Psoas muscle (tissue), 7 donors: ENCODE measurements at regions not wholly inside any gene's neighbourhood (a gene's known extent, or its start where the extent isn't known, plus 50 kb on each side); places are given as distances from the start of the nearest gene placed in this dataset.
A peak's percentile ranks its signal among the peaks of the same experiment; 100 is the strongest.

Source experiments
- ATAC-seq, 4 donors: fragments of 200-7000 bp; cut with Tn5 transposase; one replicate each; pipeline ENCODE4 v1.9.1; 2020; ENCODE audit warnings: moderate library complexity in 3 of 4, mild to moderate bottlenecking in 2 of 4
- DNase-seq, 2 donors: peaks; one replicate each; pipeline ENCODE4 v3.0.0-alpha.2; 2020
- H3K27ac ChIP-seq: fragments of 200-600 bp; one replicate; pipeline ENCODE4 v1.8.0; 2022
- H3K27me3 ChIP-seq, 3 donors: fragments of 200-600 bp in 1 of 3; one replicate each; pipeline versions ENCODE4 v1.6.1 to v1.8.0; 2013 to 2022; ENCODE audit warnings: low read length in 2 of 3, mild to moderate bottlenecking in 2 of 3, moderate library complexity in 1 of 3; ENCODE audit not compliant: insufficient read depth in 3 of 3
- H3K36me3 ChIP-seq, 2 donors: fragments of 200-600 bp in 1 of 2; one replicate each; pipeline versions ENCODE4 v1.6.1 to v1.8.0; 2013 to 2022; ENCODE audit warnings: low read depth in 1 of 2, mild to moderate bottlenecking in 1 of 2, moderate library complexity in 1 of 2; ENCODE audit not compliant: insufficient read depth in 1 of 2
- H3K4me1 ChIP-seq: fragments of 200-600 bp; one replicate; pipeline ENCODE4 v1.8.0; 2022
- H3K4me3 ChIP-seq: fragments of 200-600 bp; one replicate; pipeline ENCODE4 v1.8.0; 2022; ENCODE audit warnings: mild to moderate bottlenecking
- H3K9me3 ChIP-seq: fragments of 200-600 bp; one replicate; pipeline ENCODE4 v1.8.0; 2022
- WGBS, 3 donors: extraction: QIAGEN DNeasy Blood & Tissue Kit; methylation state at CpG; one replicate each; pipeline versions ENCODE4 v1.1.6 to v1.1.7; 2013; 5-methylcytosine and 5-hydroxymethylcytosine counted together
- intact Hi-C, 2 donors: fragments of 100-400 bp; cut with DNase I; formaldehyde crosslinking; loops; one replicate each; pipeline versions ENCODE4 v1.11.0 to v1.14.2; 2022
- TF ChIP-seq, protein P1 (sequence below): fragments of 200-600 bp; IDR thresholded peaks from one replicate; pipeline ENCODE4 v1.8.0; 2022; ENCODE audit warnings: antibody characterized with exemption
- donor health status: healthy with polysubstance abuse.
- donor health status: DM: no; HTN: no; CAD: no; lungs with moderate emphysema.
- donor health status: Bipolar disorder and iron deficiency.
- donor health status: healthy.
- donor health status: DM: yes; HTN: yes; CAD: no.
- donor health status: DM: no; HTN: no; CAD: no.
- donor health status: DM: yes; HTN: yes; CAD: no.

DNA sequence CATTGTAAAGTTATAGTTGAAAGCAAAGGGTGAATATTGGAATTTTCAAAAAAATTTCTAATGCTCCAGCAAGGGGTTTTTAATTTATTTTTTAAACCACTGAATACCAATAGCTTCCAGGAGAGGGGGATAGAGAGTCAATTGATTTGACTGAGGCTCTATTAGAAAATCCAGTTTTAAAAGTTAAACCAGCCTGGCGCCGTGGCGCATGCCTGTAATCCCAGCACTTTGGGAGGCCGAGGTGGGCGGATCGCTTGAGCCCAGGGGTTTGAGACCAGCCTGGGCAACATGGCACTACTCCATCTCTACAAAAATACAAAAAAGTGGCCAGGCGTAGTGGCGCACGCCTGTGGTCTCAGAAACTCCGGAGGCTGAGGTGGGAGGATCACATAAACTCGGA is 150.1 kb downstream of the SLC38A4 start:
- TF ChIP-seq, protein P1, sequence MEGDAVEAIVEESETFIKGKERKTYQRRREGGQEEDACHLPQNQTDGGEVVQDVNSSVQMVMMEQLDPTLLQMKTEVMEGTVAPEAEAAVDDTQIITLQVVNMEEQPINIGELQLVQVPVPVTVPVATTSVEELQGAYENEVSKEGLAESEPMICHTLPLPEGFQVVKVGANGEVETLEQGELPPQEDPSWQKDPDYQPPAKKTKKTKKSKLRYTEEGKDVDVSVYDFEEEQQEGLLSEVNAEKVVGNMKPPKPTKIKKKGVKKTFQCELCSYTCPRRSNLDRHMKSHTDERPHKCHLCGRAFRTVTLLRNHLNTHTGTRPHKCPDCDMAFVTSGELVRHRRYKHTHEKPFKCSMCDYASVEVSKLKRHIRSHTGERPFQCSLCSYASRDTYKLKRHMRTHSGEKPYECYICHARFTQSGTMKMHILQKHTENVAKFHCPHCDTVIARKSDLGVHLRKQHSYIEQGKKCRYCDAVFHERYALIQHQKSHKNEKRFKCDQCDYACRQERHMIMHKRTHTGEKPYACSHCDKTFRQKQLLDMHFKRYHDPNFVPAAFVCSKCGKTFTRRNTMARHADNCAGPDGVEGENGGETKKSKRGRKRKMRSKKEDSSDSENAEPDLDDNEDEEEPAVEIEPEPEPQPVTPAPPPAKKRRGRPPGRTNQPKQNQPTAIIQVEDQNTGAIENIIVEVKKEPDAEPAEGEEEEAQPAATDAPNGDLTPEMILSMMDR, result peak; percentile 73
- Histone ChIP-seq H3K4me3 (no peak overlapping the region), H3K27ac (no peak overlapping the region), H3K27me3 (no peaks in the 10 kb centered on the region), H3K9me3 (no peaks in the 10 kb centered on the region), H3K4me1 (peaks cover 26% of the 10 kb centered on the region), H3K36me3 (no peaks in the 10 kb centered on the region)
- intact Hi-C loops, result loop anchor here in 1 of 2 donors (2.0 to 10.0 kb wide), 6 partner anchors 99 to 551 kb away; partner anchors contain the start of gene SLC38A2
- 57 to 63% (median 62%) methylated on average over 11 of the region's 11 CpGs for WGBS, 3 donors
- DNase-seq (no peak), ATAC-seq (peak in 3 of 4 donors; percentile 41 to 64 (median 46))

DNA sequence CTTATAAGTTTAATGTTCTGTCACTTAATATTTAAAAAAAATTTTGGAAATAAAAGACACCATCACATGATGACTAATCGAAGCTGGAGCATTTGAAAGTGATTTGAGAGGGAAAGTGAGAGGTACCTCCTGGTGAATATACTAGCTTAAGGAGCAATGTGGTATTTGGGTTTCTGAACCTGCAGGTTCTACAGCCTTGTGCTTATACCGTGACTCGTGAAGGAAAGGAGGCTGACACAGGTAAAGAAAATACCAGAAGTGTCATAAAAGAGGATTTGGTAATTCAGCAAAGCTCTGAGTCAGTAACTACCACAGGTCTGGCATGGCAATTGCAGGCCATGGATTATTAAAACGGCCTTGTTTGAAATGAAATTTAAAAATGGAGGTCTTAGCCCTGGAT is 151.0 kb downstream of the SLC38A4 start:
- Histone ChIP-seq H3K4me1 (peaks cover 26% of the 10 kb centered on the region), H3K27me3 (no peaks in the 10 kb centered on the region), H3K4me3 (no peak overlapping the region), H3K9me3 (no peaks in the 10 kb centered on the region), H3K27ac (no peak overlapping the region), H3K36me3 (no peaks in the 10 kb centered on the region)
- 76 to 90% (median 80%) methylated on average over 4 of the region's 4 CpGs for WGBS, 3 donors
- intact Hi-C loops, result loop anchor here in 1 of 2 donors (5.0 to 10.0 kb wide), 5 partner anchors 100 to 550 kb away; partner anchors contain the start of gene SLC38A2
- no peak for ATAC-seq
- no peak for DNase-seq
- TF ChIP-seq, protein P1, result no peak

DNA sequence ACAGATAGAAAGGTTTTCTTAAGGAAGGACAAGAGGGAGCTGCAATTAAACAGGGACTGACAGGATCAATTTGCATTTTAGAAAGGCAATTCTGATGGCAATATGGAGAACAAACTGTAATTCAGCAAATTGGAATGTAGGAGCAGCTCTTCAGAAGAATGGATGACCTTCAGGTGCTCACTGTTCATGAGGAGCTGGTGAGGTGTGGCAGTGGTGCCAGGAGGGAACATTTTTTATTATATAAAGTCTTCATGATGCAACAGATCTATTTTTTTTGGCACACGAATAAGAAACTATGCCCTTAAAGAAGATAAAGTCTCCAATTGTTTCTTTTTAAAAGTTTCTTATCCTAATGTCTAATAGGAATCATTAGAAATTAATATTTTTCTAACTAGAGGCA is 151.7 kb downstream of the SLC38A4 start:
- intact Hi-C loops, result loop anchor here in 1 of 2 donors (10.0 kb wide), 2 partner anchors 101 to 549 kb away; no protein-coding TSS in a partner anchor
- Histone ChIP-seq H3K9me3 (no peaks in the 10 kb centered on the region), H3K36me3 (no peaks in the 10 kb centered on the region), H3K4me1 (peaks cover 20% of the 10 kb centered on the region), H3K4me3 (no peak overlapping the region), H3K27ac (no peak overlapping the region), H3K27me3 (no peaks in the 10 kb centered on the region)
- no peak for ATAC-seq
- TF ChIP-seq, protein P1, result no peak
- no peak for DNase-seq
- WGBS, 3 donors, result 50 to 85% (median 60%) methylated on average over 1 of the region's 1 CpG

DNA sequence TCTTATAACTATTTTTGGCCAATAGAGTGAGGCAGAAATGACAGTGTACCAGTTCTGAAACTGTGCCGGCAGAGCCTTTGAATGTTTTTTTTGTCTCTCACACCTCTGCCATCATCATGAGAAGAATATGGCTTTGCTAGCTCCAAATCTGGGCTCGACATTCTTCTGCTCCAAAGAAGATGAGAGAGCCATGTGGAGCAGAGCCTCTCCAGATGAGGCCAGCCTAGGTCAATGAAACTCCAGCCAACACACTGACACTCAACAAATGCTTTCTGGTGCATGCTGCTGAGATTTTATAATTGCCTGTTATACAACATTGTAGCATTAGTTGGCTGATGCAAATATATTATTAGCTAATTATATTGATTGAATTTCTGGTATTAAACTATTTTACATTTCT is 154.7 kb downstream of the SLC38A4 start:
- no peak for ATAC-seq
- intact Hi-C loops, result loop anchor here in 1 of 2 donors (10.0 kb wide), 2 partner anchors 104 to 546 kb away; no protein-coding TSS in a partner anchor
- WGBS, 3 donors, result 17 to 36% (median 26%) methylated on average over 2 of the region's 2 CpGs
- H3K36me3 ChIP-seq, result no peaks in the 10 kb centered on the region
- no peaks in the 10 kb centered on the region for H3K9me3 ChIP-seq
- TF ChIP-seq, protein P1, result no peak
- H3K27ac ChIP-seq, result no peak overlapping the region
- DNase-seq, result no peak
- no peak overlapping the region for H3K4me3 ChIP-seq
- H3K27me3 ChIP-seq, result no peaks in the 10 kb centered on the region
- H3K4me1 ChIP-seq, result peaks cover 3% of the 10 kb centered on the region

DNA sequence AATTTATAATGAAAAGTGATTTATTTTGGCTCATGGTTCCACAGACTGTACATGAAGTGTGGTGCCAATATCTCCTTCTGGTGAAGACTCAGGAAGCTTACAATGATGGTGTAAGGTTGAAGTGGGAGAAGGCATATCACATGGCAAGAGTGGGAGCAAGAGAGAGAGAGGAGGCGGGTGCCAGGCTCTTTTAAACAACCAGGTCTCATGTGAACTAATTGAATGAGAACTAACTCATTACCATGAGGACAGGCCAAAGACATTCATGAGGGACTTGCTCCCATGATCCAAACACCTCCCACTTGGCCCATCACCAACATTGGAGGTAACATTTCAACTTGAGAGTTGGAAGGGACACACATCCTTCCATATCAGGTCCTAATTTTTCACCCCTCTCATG is 155.2 kb downstream of the SLC38A4 start:
- Histone ChIP-seq H3K27ac (no peak overlapping the region), H3K27me3 (no peaks in the 10 kb centered on the region), H3K4me3 (no peak overlapping the region), H3K9me3 (no peaks in the 10 kb centered on the region), H3K4me1 (peaks cover 2% of the 10 kb centered on the region), H3K36me3 (no peaks in the 10 kb centered on the region)
- TF ChIP-seq, protein P1, result no peak
- 77 to 96% (median 87%) methylated on average over 1 of the region's 1 CpG for WGBS, 3 donors
- no peak for DNase-seq
- ATAC-seq, result no peak
- intact Hi-C loops, result loop anchor here in 1 of 2 donors (10.0 kb wide), 2 partner anchors 104 to 546 kb away; no protein-coding TSS in a partner anchor
